ENCODE measurements at regions not wholly inside any gene's neighbourhood (a gene's known extent, or its start where the extent isn't known, plus 50 kb on each side); places are given as distances from the start of the nearest gene placed in this dataset.

DNA sequence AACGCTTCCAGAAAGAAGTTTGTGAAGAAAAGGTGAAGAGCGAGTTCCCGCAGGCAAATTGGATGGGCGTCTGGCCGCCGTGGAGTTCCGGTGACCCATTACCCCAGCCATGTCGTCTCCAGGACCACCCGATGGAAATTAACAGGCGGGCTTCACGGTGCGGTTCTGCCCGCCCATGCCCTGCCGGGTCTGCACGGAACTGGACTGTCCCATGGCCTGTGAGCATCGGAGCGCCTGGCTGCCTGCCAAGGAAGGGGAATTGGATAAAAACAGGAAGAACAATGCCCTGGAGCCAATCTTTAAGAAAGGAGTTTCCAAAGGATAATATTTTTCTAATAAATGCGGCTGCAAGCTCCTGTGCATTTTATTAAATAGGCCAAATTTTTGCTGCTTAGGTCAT, 319.8 kb upstream of the SLC7A11 start:
- no peak for DNase-seq (ENCODE audit: low spot score)
- intact Hi-C loops (cut with DNase I), result no loop called here
- H3K36me3 ChIP-seq, result no peaks in the 10 kb centered on the region
- H3K27me3 ChIP-seq (replicated peaks; ENCODE audit: insufficient read depth), result no peaks in the 10 kb centered on the region
- H3K4me3 ChIP-seq, result no peak overlapping the region
- H3K9me3 ChIP-seq, result no peaks in the 10 kb centered on the region
- 88% methylated on average over 18 of the region's 18 CpGs for WGBS
- H3K4me1 ChIP-seq (replicated peaks), result no peaks in the 10 kb centered on the region
- TF ChIP-seq, protein P1, sequence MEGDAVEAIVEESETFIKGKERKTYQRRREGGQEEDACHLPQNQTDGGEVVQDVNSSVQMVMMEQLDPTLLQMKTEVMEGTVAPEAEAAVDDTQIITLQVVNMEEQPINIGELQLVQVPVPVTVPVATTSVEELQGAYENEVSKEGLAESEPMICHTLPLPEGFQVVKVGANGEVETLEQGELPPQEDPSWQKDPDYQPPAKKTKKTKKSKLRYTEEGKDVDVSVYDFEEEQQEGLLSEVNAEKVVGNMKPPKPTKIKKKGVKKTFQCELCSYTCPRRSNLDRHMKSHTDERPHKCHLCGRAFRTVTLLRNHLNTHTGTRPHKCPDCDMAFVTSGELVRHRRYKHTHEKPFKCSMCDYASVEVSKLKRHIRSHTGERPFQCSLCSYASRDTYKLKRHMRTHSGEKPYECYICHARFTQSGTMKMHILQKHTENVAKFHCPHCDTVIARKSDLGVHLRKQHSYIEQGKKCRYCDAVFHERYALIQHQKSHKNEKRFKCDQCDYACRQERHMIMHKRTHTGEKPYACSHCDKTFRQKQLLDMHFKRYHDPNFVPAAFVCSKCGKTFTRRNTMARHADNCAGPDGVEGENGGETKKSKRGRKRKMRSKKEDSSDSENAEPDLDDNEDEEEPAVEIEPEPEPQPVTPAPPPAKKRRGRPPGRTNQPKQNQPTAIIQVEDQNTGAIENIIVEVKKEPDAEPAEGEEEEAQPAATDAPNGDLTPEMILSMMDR (IDR thresholded peaks at IDR 0.05), result no peak
- TF ChIP-seq POLR2AphosphoS5 (IDR thresholded peaks at IDR 0.05) (no peak), POLR2A (IDR thresholded peaks at IDR 0.05) (no peak)
- no peak overlapping the region for H3K27ac ChIP-seq

DNA sequence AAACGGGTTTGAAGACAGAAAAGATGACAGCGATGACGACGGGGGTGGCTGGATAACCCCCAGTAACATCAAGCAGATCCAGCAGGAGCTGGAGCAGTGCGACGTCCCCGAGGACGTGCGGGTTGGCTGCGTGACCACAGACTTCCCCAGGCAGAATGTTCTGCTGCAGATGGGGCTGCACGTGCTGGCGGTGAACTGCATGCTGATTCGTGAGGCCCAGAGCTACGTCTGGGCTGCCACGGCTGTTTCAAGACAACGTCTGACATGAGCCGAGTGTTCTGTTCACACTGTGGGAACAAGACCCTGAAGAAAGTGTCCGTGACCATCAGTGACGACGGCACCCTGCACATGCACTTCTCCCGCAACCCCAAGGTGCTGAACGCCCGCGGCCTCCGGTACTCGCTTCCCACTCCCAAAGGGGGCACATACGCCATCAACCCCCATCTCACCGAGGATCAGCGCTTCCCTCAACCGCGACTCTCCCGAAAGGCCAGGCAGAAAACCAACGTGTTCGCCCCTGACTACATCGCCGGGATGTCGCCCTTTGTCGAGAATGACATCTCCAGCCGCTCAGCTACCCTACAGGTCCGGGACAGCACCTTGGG, 319.2 kb upstream of the SLC7A11 start:
- H3K27me3 ChIP-seq (replicated peaks; ENCODE audit: insufficient read depth), result no peaks in the 10 kb centered on the region
- 97% methylated on average over 40 of the region's 40 CpGs for WGBS
- no peaks in the 10 kb centered on the region for H3K4me1 ChIP-seq (replicated peaks)
- no peaks in the 10 kb centered on the region for H3K36me3 ChIP-seq
- DNase-seq (ENCODE audit: low spot score), result no peak
- no peak overlapping the region for H3K4me3 ChIP-seq
- TF ChIP-seq POLR2A (IDR thresholded peaks at IDR 0.05), result no peak
- no peaks in the 10 kb centered on the region for H3K9me3 ChIP-seq
- intact Hi-C loops (cut with DNase I), result no loop called here
- no peak overlapping the region for H3K27ac ChIP-seq

DNA sequence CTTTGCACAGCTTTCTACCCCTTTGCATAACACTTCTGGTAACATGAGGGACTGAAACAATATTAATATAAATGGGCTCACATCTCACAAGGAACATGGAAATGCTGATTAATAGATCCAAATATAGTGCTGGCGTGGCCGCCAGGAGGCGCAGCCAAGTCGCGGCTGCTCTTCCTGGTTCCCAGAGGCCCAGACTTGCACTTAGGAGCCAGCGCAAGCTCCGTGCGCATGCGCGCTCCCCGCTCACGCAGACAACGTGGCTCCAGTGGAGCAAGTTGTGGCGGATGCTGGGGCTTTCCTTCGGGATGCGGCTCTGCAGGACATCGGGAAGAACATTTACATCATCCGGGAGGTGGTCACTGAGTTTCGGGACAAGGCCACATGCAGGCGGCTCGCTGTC, 318.3 kb upstream of the SLC7A11 start:
- Histone ChIP-seq H3K4me3 (no peak overlapping the region), H3K27ac (no peak overlapping the region), H3K9me3 (no peaks in the 10 kb centered on the region), H3K4me1 (replicated peaks) (no peaks in the 10 kb centered on the region), H3K27me3 (replicated peaks; ENCODE audit: insufficient read depth) (no peaks in the 10 kb centered on the region), H3K36me3 (no peaks in the 10 kb centered on the region)
- WGBS, result 92% methylated on average over 21 of the region's 21 CpGs
- TF ChIP-seq POLR2A (IDR thresholded peaks at IDR 0.05) (no peak), POLR2AphosphoS5 (IDR thresholded peaks at IDR 0.05) (no peak)
- TF ChIP-seq, protein P1 (IDR thresholded peaks at IDR 0.05), result no peak
- DNase-seq (ENCODE audit: low spot score), result no peak
- intact Hi-C loops (cut with DNase I), result no loop called here

DNA sequence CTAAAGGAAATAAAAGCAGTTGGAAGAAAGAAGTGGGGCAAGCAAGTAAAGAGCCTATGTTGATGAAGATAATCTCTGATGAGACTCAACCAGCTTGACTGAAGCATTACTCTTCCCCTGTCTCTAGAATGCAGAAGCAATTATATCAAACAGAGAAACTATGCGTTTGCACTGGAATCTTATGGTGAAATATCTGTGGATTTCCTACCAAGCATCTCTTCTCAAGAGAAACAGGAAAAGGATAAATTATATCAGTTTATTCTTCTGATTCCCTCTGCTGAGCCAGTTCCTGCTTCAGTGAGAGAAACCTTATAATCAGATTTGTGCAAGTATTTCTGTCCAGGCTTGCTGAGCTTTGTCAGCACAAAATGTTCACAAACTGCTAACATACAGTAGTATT, 316.7 kb upstream of the SLC7A11 start:
- Histone ChIP-seq H3K36me3 (no peaks in the 10 kb centered on the region), H3K4me3 (no peak overlapping the region), H3K4me1 (replicated peaks) (no peaks in the 10 kb centered on the region), H3K27ac (no peak overlapping the region), H3K9me3 (no peaks in the 10 kb centered on the region), H3K27me3 (replicated peaks; ENCODE audit: insufficient read depth) (no peaks in the 10 kb centered on the region)
- TF ChIP-seq POLR2AphosphoS5 (IDR thresholded peaks at IDR 0.05) (no peak), POLR2A (IDR thresholded peaks at IDR 0.05) (no peak)
- TF ChIP-seq, protein P1 (IDR thresholded peaks at IDR 0.05), result no peak
- intact Hi-C loops (cut with DNase I), result no loop called here
- DNase-seq (ENCODE audit: low spot score), result no peak
- 73% methylated on average over 1 of the region's 1 CpG for WGBS

DNA sequence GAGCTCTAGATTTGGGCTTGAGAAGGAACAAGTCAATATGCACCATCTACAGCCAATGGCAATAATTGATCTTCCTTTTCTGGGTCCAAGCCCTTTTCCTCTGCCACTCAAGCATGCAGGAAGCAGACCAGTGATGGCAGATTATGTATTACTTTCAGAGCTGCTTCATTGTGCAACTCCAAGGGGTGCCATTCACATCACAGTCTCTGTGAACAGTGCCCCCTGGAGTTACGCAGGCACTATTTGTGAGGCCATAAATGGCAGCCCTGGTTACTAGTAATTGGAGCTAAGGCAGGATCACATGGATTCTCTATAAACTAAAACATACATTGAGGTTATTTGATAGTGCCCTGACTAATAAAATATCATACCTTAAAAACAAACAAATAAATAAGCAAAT, 313.4 kb upstream of the SLC7A11 start:
- Histone ChIP-seq H3K27me3 (replicated peaks; ENCODE audit: insufficient read depth) (no peaks in the 10 kb centered on the region), H3K4me1 (replicated peaks) (no peaks in the 10 kb centered on the region), H3K36me3 (no peaks in the 10 kb centered on the region), H3K9me3 (no peaks in the 10 kb centered on the region), H3K27ac (no peak overlapping the region), H3K4me3 (no peak overlapping the region)
- DNase-seq (ENCODE audit: low spot score), result no peak
- TF ChIP-seq POLR2A (IDR thresholded peaks at IDR 0.05) (no peak), POLR2AphosphoS5 (IDR thresholded peaks at IDR 0.05) (no peak)
- TF ChIP-seq, protein P1 (IDR thresholded peaks at IDR 0.05), result no peak
- intact Hi-C loops (cut with DNase I), result no loop called here
- 100% methylated on average over 1 of the region's 1 CpG for WGBS
